ENCODE measurements at regions not wholly inside any gene's neighbourhood (a gene's known extent, or its start where the extent isn't known, plus 50 kb on each side); places are given as distances from the start of the nearest gene placed in this dataset.

GRCh38 chr18:47389210-47389609 lies 137.8 kb upstream of the SKOR2 start:
- DNase-seq (ENCODE audit: low read depth) = no peak
- in situ Hi-C loops (cut with HindIII; ENCODE audit: low sequenced_read_pairs) = no loop called here
- H3K4me3 ChIP-seq (ENCODE audit: low read depth, low read length) = no peak overlapping the region
- TF ChIP-seq CTCF (IDR thresholded peaks at IDR 0.05; ENCODE audit: low read depth, low read length, missing control alignments) = no peak

- no peak for DNase-seq (ENCODE audit: low read depth)
- H3K4me3 ChIP-seq (ENCODE audit: low read depth, low read length) = no peak overlapping the region
- TF ChIP-seq CTCF (IDR thresholded peaks at IDR 0.05; ENCODE audit: low read depth, low read length, missing control alignments) = no peak
- in situ Hi-C loops (cut with HindIII; ENCODE audit: low sequenced_read_pairs) = no loop called here
Observed at GRCh38 chr18:47387864-47388263, 136.4 kb upstream of the SKOR2 start.

GRCh38 chr18:47383729-47384128 lies 132.3 kb upstream of the SKOR2 start:
- TF ChIP-seq CTCF (IDR thresholded peaks at IDR 0.05; ENCODE audit: low read depth, low read length, missing control alignments) = no peak
- H3K4me3 ChIP-seq (ENCODE audit: low read depth, low read length) = no peak overlapping the region
- no peak for DNase-seq (ENCODE audit: low read depth)
- in situ Hi-C loops (cut with HindIII; ENCODE audit: low sequenced_read_pairs) = no loop called here

- no peak for DNase-seq (ENCODE audit: low read depth)
- no peak for TF ChIP-seq CTCF (IDR thresholded peaks at IDR 0.05; ENCODE audit: low read depth, low read length, missing control alignments)
- no peak overlapping the region for H3K4me3 ChIP-seq (ENCODE audit: low read depth, low read length)
- in situ Hi-C loops (cut with HindIII; ENCODE audit: low sequenced_read_pairs) = no loop called here
Observed at GRCh38 chr18:47381975-47382570, 130.6 kb upstream of the SKOR2 start.

- H3K4me3 ChIP-seq (ENCODE audit: low read depth, low read length) = no peak overlapping the region
- TF ChIP-seq CTCF (IDR thresholded peaks at IDR 0.05; ENCODE audit: low read depth, low read length, missing control alignments) = no peak
- no peak for DNase-seq (ENCODE audit: low read depth)
- in situ Hi-C loops (cut with HindIII; ENCODE audit: low sequenced_read_pairs) = no loop called here
Observed at GRCh38 chr18:47380153-47380552, 128.7 kb upstream of the SKOR2 start.

- DNase-seq (ENCODE audit: low read depth) = no peak
- in situ Hi-C loops (cut with HindIII; ENCODE audit: low sequenced_read_pairs) = no loop called here
- no peak overlapping the region for H3K4me3 ChIP-seq (ENCODE audit: low read depth, low read length)
- TF ChIP-seq CTCF (IDR thresholded peaks at IDR 0.05; ENCODE audit: low read depth, low read length, missing control alignments) = no peak
Observed at GRCh38 chr18:47373465-47373864, 122.0 kb upstream of the SKOR2 start.

All from astrocyte of the cerebellum (primary cell).